ENCODE measurements at regions not wholly inside any gene's neighbourhood (a gene's known extent, or its start where the extent isn't known, plus 50 kb on each side); places are given as distances from the start of the nearest gene placed in this dataset.

DNA sequence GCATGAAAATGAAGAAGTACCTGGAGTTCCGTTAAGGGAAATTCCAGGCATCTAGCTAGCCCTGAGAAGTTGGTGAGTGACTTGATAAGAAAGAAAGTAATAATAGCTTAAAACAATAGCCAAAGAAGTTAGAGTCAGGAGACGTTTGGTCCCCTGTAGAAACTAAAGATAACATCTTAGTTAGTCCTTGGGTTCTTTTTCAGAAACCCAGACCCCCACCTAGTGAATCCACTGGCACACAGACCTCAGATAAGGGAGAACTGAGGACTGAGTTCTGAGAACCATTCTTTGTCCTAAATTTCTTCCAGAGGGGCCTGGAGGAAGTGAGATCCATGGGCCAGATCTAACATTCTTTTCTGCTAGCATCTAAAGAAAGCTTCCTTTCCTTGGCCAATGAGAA lies 335.4 kb downstream of the SLC4A3 start:
- H3K9me3 ChIP-seq (ENCODE audit: control insufficient read depth, insufficient read depth, low read length): no peaks in the 10 kb centered on the region
- H3K4me1 ChIP-seq (ENCODE audit: insufficient read depth, low read length): peaks cover 26% of the 10 kb centered on the region

DNA sequence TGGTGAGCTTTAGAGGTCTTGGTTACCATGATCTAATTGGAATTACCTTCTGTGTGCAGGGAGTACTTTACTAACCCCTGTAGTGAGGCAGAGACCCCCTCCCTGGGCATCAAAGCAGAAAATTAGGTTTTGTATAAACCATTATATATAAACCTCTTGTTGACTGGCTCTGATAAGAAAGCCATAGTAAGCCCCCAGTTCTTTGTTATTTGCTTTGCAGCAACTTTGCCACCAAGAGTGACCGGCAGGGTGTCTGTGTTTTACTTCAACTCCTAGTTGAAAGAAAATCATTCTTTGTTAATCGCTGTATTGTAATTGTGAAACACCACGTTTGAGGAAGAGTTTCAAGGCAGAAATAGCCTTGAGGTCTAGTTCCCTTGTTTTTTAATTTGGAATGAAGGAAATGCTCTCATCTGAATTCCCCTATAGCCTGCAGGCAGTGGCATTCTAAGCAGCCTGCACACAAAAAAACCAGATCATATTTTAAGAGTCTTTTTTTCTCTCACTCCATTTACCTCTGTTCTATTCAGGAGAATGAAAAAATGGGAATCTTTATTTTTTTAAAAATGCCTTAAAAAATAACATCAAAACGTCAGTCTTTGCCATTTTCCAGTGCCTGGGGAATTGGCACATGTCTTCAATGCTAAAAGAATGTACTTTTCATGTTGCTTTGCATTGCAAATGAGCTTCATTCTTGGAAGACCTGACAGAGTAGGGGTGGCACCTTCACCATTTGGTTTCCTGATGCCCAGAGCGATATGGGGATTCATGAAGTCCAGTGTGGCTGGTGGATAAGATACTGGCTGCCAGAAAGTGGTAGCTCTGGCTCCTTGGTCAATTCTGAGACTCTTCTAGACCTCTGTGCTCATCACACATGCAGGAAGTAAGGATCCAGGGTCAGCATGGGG lies 338.1 kb downstream of the SLC4A3 start:
- Histone ChIP-seq H3K36me3 (ENCODE audit: insufficient read depth, low read length) (no peaks in the 10 kb centered on the region), H3K4me1 (ENCODE audit: insufficient read depth, low read length) (peaks cover 26% of the 10 kb centered on the region), H3K9ac (ENCODE audit: low read depth, low read length) (peak overlapping the region; percentile 7; the same call in 1 of the 2 replicates), H3K9me3 (ENCODE audit: control insufficient read depth, insufficient read depth, low read length) (no peaks in the 10 kb centered on the region)

More for the DNA sequence above, 335.4 kb downstream of the SLC4A3 start:
- Histone ChIP-seq H3K9ac (ENCODE audit: low read depth, low read length) (no peak overlapping the region), H3K36me3 (ENCODE audit: insufficient read depth, low read length) (no peaks in the 10 kb centered on the region)

DNA sequence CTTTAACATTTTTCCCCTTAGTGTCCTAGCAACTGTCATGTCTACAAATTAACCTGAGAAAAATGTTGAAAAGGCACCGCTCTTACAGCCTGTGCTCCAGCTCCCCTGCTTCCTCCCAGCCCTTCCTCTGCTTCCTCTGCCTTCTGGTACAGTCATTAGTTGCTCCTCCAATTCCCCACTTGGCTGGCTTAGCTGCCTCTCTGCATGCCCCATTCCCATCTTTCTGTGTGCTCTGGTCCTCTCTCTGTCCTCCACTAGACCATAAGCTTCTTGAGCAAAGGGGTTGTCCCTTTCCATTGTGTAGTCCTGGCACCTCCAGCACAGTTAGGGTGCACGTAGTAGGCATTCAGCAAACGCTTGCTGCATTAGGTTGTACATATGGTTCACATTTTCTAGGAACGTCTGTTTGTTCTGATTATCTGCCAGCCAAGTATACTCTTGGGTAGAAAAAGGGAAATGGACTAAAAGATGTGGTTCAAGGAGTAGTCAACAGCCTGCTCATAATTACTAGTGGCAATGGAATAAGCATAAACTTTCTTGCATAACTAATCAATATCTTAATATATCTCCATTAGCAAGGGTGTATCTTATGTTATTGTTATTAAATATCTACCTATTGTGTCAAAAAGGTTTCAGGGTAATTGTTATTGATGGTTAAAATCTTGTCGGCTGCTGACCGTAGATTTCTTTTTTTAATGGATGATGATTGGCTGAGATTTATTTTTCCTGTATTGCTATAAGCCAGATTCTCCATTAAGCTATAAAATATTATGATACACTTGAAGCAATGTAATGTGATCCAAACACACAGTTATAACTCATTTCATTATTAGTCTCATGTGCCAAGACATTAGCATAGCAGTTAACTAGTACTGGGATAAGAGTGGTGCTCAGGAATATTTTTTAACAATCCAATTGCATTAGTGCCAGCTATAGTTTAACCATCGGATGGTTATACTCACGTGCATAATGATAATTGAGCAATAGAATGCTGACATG lies 340.1 kb downstream of the SLC4A3 start:
- Histone ChIP-seq H3K36me3 (ENCODE audit: insufficient read depth, low read length) (no peaks in the 10 kb centered on the region), H3K9me3 (ENCODE audit: control insufficient read depth, insufficient read depth, low read length) (no peaks in the 10 kb centered on the region), H3K4me1 (ENCODE audit: insufficient read depth, low read length) (peaks cover 26% of the 10 kb centered on the region), H3K9ac (ENCODE audit: low read depth, low read length) (no peak overlapping the region)

DNA sequence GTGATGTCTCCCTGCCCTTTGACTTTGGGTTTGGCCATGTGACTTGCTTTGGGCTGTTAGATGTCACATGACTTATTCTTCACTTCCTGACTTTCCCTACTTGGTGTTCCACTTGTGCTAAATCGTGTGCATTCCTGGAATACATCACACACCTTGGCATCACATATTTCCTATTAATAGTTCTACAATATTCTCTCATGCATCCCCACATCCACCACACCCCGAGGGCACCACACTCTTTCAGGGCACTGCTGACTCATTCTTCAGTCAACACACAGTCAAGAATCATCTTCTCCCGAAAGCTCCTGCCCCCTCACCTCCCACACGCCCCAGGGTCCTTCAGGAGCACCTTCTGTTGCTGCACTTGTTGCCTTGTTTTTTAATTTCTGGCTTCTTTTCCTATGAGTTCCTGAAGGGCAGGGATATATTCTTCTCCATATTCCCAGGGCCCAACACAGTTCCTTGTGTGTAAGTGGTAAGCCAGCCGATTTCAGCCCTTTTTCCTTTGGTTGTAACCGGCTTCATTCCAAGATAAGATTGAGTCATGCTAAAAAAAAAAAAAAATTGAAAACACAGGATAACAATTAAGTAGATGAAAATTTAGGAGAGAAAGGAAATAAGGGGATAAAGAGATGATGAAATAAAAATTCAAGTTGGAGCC lies 341.4 kb downstream of the SLC4A3 start:
- Histone ChIP-seq H3K9ac (ENCODE audit: low read depth, low read length) (no peak overlapping the region), H3K9me3 (ENCODE audit: control insufficient read depth, insufficient read depth, low read length) (no peaks in the 10 kb centered on the region), H3K36me3 (ENCODE audit: insufficient read depth, low read length) (no peaks in the 10 kb centered on the region), H3K4me1 (ENCODE audit: insufficient read depth, low read length) (peaks cover 26% of the 10 kb centered on the region)

DNA sequence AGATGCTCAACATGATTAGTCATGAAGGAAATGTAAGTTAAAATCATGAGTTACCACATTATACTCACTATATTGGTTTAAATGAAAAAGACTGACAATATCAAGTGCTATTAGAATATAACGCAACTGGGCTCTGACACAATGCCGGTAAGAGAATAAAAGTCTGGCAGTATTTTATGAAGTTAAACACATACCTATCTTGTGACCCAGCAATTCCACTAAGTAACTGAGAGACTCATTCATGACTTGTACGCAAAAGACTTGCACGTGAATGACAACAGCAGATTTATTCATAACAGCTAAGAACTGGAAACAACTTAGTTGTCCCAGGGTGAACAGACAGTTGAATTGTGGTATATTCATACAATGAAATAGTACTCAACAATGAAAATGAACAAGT lies 342.1 kb downstream of the SLC4A3 start:
- Histone ChIP-seq H3K9me3 (ENCODE audit: control insufficient read depth, insufficient read depth, low read length) (no peaks in the 10 kb centered on the region), H3K4me1 (ENCODE audit: insufficient read depth, low read length) (peaks cover 20% of the 10 kb centered on the region), H3K36me3 (ENCODE audit: insufficient read depth, low read length) (no peaks in the 10 kb centered on the region), H3K9ac (ENCODE audit: low read depth, low read length) (no peak overlapping the region)

DNA sequence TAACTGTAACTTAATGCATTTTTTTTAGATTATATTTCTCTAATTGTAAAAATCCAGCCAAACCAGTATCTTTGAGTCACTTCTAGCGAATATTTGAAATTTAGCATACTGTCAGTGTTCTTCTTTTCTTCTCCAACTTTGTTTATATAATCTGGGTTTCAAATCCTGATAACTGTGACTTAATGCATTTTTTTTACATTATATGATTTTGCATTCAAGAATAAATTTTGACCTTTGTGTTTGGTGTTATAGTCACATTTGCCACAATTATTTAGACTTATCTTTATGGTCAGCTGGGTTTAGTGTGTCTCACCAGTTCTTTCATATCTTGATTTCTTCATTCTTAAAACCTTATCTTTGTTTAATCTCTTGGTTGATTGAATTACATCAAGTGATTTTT lies 345.7 kb downstream of the SLC4A3 start:
- no peaks in the 10 kb centered on the region for H3K36me3 ChIP-seq (ENCODE audit: insufficient read depth, low read length)
- no peaks in the 10 kb centered on the region for H3K4me1 ChIP-seq (ENCODE audit: insufficient read depth, low read length)
- H3K9ac ChIP-seq (ENCODE audit: low read depth, low read length): no peak overlapping the region
- H3K9me3 ChIP-seq (ENCODE audit: control insufficient read depth, insufficient read depth, low read length): peaks cover 4% of the 10 kb centered on the region; the same call in 1 of the 2 replicates

DNA sequence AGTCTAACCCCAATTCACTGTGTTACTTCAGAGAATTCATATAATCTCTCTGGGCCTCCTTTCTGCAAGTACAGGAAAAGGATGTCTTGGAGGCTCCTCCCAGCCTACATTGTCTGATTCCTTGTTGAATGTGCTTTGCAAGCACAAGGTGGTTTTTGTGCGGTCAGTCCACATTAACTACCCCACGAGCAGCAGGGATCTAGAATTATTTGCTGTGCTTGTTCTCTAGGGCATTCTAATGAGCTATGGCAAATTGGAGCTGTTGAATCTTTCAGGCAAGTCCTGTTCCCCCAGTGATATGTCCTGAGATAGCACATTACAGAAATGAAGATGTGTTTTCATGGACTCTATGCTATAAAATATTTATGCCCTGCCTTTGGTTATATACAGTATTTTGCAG lies 349.4 kb downstream of the SLC4A3 start:
- no peaks in the 10 kb centered on the region for H3K4me1 ChIP-seq (ENCODE audit: insufficient read depth, low read length)
- H3K9me3 ChIP-seq (ENCODE audit: control insufficient read depth, insufficient read depth, low read length): peaks cover 7% of the 10 kb centered on the region; the same call in 1 of the 2 replicates
- no peaks in the 10 kb centered on the region for H3K36me3 ChIP-seq (ENCODE audit: insufficient read depth, low read length)
- no peak overlapping the region for H3K9ac ChIP-seq (ENCODE audit: low read depth, low read length)

DNA sequence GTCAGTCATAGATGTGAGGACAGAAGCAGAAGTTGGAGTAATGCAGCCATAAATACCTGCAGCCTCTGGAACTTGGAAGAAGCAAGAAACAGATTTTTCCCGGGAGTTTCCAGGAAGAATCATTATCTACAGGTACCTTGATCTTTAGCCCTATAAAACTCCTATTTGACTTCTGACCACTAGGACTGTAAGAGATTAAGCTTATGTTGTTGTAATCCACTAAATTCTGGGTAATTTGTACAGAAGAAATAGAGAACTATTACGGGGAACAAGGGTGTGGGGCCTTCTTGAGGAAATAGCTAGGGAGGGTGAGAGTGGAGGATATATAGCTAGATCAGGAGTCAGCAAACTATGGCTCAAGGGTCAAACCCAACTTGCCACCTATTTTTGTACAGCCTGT lies 353.2 kb downstream of the SLC4A3 start:
- Histone ChIP-seq H3K36me3 (ENCODE audit: insufficient read depth, low read length) (no peaks in the 10 kb centered on the region), H3K9ac (ENCODE audit: low read depth, low read length) (no peak overlapping the region)

DNA sequence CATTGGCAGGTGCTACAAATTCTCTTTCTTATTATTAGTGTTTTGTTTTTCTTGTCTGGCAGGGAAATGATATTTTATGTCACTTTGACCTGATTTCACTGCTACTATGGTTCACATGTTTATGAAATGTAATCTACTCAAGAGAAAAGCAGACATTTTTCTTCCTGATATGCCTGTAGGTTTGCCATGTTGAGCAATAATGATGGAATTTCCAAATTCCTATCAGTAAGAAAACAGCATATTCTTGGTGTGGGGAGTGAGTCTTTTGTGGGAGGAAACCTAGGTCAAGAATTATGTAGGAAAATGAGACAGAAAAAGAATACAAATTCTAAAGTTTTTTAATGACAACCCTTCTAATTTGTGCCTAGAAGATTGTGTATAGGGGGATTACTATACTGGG lies 356.4 kb downstream of the SLC4A3 start:
- Histone ChIP-seq H3K4me1 (ENCODE audit: insufficient read depth, low read length) (no peaks in the 10 kb centered on the region), H3K36me3 (ENCODE audit: insufficient read depth, low read length) (no peaks in the 10 kb centered on the region), H3K9ac (ENCODE audit: low read depth, low read length) (no peak overlapping the region), H3K9me3 (ENCODE audit: control insufficient read depth, insufficient read depth, low read length) (no peaks in the 10 kb centered on the region)

More for the DNA sequence above, 353.2 kb downstream of the SLC4A3 start:
- H3K9me3 ChIP-seq (ENCODE audit: control insufficient read depth, insufficient read depth, low read length): peaks cover 7% of the 10 kb centered on the region; the same call in 1 of the 2 replicates
- H3K4me1 ChIP-seq (ENCODE audit: insufficient read depth, low read length): no peaks in the 10 kb centered on the region

DNA sequence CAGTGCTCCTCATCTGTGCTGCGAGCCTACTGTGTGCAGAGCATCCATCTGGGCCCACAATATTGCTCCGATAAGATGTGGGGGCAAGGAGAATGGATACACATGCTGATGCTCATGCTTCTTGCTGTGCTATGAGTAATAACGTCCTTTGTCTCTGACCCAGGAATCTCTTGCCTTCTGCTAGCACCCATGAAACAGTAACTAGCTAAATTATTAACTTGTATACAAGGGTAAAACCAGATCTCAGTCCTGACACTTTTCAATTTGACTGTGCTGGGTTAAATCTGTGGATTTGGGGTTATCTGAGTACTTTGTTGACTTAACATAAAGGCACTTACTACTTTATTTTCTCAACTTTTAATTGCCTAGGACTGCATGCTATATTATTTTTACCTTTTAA lies 357.6 kb downstream of the SLC4A3 start:
- H3K4me1 ChIP-seq (ENCODE audit: insufficient read depth, low read length): no peaks in the 10 kb centered on the region
- no peak overlapping the region for H3K9ac ChIP-seq (ENCODE audit: low read depth, low read length)
- no peaks in the 10 kb centered on the region for H3K36me3 ChIP-seq (ENCODE audit: insufficient read depth, low read length)
- no peaks in the 10 kb centered on the region for H3K9me3 ChIP-seq (ENCODE audit: control insufficient read depth, insufficient read depth, low read length)

DNA sequence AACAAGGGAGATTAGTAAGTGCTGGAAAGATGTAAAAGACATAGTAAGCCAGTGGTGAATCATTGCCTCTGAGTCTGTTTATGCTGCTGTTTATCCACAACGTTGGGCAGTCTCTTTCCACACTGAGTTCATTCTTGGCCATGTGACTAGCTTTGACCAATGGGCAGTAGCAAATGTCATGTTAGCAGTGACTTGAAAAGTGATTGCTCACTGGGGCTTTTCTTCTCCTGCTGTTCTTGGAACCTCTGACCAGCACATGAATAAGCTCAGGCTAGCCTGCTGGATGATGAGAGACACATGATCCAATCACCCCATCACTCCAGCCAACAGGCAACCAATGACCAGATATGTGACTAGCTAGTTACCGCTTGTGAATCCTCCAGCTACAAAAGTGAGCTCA lies 360.4 kb downstream of the SLC4A3 start:
- Histone ChIP-seq H3K9ac (ENCODE audit: low read depth, low read length) (no peak overlapping the region), H3K9me3 (ENCODE audit: control insufficient read depth, insufficient read depth, low read length) (no peaks in the 10 kb centered on the region), H3K36me3 (ENCODE audit: insufficient read depth, low read length) (no peaks in the 10 kb centered on the region), H3K4me1 (ENCODE audit: insufficient read depth, low read length) (no peaks in the 10 kb centered on the region)

DNA sequence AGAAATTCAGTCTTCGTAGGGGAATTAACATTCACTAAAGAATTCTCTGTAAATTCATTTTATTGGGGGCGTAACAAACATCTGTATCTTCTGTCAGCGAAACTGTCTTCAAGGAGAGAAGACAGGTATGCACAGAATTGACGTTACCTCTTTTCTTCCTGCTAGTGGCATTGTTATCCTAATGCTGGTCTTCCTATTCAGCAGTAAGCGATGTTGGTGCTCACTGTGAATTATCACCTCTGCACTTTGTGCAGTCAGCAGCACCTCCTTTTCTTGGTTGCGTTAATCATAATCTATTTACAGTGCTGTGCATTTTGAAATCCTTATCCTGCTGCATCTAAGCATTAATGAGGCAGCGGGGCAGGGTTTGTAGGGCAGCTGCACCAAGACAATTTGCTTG lies 362.3 kb downstream of the SLC4A3 start:
- H3K36me3 ChIP-seq (ENCODE audit: insufficient read depth, low read length): no peaks in the 10 kb centered on the region
- H3K4me1 ChIP-seq (ENCODE audit: insufficient read depth, low read length): no peaks in the 10 kb centered on the region
- H3K9me3 ChIP-seq (ENCODE audit: control insufficient read depth, insufficient read depth, low read length): no peaks in the 10 kb centered on the region
- H3K9ac ChIP-seq (ENCODE audit: low read depth, low read length): no peak overlapping the region

DNA sequence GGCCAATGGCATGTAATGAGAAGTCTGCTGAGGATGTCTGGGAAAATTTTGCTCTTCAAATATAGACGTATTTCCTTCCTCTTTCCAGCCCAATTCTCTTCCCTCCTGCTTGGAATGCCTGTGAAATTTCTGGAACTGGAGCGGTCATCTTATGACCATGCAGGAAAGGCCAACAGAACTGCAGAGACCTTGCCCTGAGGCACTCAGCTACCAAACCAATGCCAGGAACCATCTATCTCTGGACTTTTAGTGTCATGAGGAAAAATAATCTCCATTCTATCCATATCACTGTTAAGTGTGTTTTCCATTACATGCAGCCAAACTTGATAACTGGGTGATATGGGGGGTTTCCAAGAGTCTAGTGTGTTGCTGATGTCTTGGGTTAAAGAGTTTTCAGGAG lies 363.7 kb downstream of the SLC4A3 start:
- H3K36me3 ChIP-seq (ENCODE audit: insufficient read depth, low read length): no peaks in the 10 kb centered on the region
- H3K9me3 ChIP-seq (ENCODE audit: control insufficient read depth, insufficient read depth, low read length): no peaks in the 10 kb centered on the region
- H3K4me1 ChIP-seq (ENCODE audit: insufficient read depth, low read length): no peaks in the 10 kb centered on the region
- H3K9ac ChIP-seq (ENCODE audit: low read depth, low read length): no peak overlapping the region

DNA sequence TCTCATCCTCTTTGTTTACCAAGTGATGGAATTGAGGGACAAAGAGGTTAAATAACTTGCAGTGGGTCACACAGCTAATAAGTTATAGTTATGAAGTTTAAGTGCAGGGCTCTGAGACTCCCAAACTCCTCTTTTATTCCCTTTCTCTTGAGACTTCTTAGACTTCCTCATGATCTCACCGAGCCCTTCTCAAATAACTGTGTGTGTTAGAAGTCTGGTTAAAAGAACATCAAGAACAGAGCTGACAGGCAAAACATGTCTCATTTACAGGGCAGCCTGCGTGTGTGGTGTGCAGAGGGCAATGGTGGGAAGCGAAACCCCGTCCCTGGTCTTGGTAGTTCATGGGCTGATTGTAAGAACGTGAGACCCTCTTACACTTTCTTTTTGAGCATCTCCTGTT lies 368.0 kb downstream of the SLC4A3 start:
- Histone ChIP-seq H3K9me3 (ENCODE audit: control insufficient read depth, insufficient read depth, low read length) (no peaks in the 10 kb centered on the region), H3K4me1 (ENCODE audit: insufficient read depth, low read length) (0 out of 2 replicates have a peak, but pooled peaks cover 7% of the 10 kb centered on the region), H3K9ac (ENCODE audit: low read depth, low read length) (no peak overlapping the region), H3K36me3 (ENCODE audit: insufficient read depth, low read length) (no peaks in the 10 kb centered on the region)

Data from ES-I3 (cell line).